NT2/D1 (cell line): ENCODE measurements at regions not wholly inside any gene's neighbourhood (a gene's known extent, or its start where the extent isn't known, plus 50 kb on each side); places are given as distances from the start of the nearest gene placed in this dataset.

ENCODE experiments used
- DNase-seq: peaks from one replicate; pipeline ENCODE4 v3.0.0-alpha.2; 2011; ENCODE audit warnings: low read depth, low spot score
- H3K27me3 ChIP-seq: 2 replicates; pipeline ENCODE4 v1.6.0; 2011; ENCODE audit warnings: mild to moderate bottlenecking; ENCODE audit not compliant: insufficient read length, insufficient read depth
- H3K36me3 ChIP-seq: 2 replicates; pipeline ENCODE4 v1.6.1; 2011; ENCODE audit warnings: mild to moderate bottlenecking, low read length, mixed read lengths; ENCODE audit not compliant: insufficient read depth, insufficient read length
- H3K4me1 ChIP-seq: 2 replicates; pipeline ENCODE4 v1.5.1; 2011; ENCODE audit not compliant: insufficient read depth, insufficient read length
- H3K4me3 ChIP-seq: 2 replicates; pipeline ENCODE4 v1.5.1; 2011; ENCODE audit warnings: low read depth; ENCODE audit not compliant: insufficient read length
- H3K9ac ChIP-seq: 2 replicates; pipeline ENCODE4 v1.6.0; 2011; ENCODE audit warnings: low read depth; ENCODE audit not compliant: insufficient read length
- H3K9me3 ChIP-seq: 2 replicates; pipeline ENCODE4 v1.5.1; 2011; ENCODE audit warnings: mild to moderate bottlenecking, low read length; ENCODE audit not compliant: insufficient read depth
- SUZ12 ChIP-seq: IDR thresholded peaks from 2 replicates; pipeline ENCODE4 v1.6.1; 2011; ENCODE audit not compliant: insufficient read length, insufficient read depth; ENCODE audit errors: extremely low read depth
- YY1 ChIP-seq: IDR thresholded peaks from 2 replicates; pipeline ENCODE4 v1.6.1; 2011; ENCODE audit not compliant: insufficient read length, insufficient read depth
- ZNF274 ChIP-seq: IDR thresholded peaks from 2 replicates; pipeline ENCODE4 v1.6.1; 2011; ENCODE audit warnings: mild to moderate bottlenecking, low read depth, low read length

DNA sequence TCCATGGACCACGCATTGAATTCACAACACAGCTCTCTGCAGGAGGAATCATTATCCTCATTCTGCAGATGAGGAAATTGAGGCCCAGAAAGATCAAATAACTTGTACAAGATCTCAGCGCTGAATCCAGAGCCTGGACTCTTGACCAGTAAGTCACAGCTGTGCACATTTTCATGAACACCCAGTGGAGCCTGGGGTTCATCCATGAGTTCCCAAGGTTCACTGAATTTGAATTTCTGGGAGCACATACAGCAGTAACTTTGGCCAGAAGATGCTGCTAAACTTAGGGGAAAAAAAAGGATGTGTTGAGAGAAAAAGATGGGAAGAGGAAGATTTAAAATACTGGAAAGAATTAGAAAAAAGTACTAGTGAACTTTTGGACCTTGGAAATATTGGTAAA lies 218.7 kb upstream of the PPARGC1A start:
- no peaks in the 10 kb centered on the region for H3K36me3 ChIP-seq
- no peak for TF ChIP-seq ZNF274
- TF ChIP-seq YY1: no peak
- TF ChIP-seq SUZ12: no peak
- H3K4me3 ChIP-seq: no peak overlapping the region
- no peaks in the 10 kb centered on the region for H3K4me1 ChIP-seq
- H3K9ac ChIP-seq: no peak overlapping the region
- H3K27me3 ChIP-seq: no peaks in the 10 kb centered on the region
- DNase-seq: no peak
- no peaks in the 10 kb centered on the region for H3K9me3 ChIP-seq

DNA sequence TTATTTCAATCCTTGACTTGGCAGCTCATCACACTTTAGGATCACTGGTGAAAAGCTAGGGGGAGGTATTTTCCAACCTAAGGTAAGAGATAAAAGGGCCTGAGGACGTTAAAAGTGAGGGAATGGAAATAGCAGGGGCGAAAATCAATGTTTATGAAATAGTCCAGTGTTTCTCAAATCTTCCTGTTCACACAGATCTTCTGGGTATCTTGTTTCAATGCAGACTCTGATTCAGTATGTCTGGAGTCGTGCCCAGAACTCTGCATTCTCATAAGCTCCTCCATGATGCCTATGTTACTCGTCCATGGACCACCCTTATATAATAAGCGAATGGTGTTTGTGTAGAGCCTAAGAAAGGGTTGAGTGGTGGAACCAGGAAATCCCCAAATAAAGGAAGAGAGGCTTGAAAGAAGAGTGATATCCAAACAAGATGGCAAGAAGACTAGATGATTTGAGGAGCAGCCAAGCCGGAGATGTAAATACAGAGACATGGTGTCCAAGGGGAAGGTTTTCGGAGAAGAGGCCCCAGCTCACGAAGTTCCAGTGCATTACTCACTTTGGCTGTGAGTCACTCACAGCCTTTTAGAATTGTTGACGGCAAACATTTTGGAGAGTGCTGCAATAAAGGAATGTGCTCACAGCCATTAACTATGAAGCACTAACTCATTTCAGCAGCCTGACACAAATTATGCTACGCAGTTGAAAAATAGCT lies 215.6 kb upstream of the PPARGC1A start:
- TF ChIP-seq YY1 (no peak), SUZ12 (no peak), ZNF274 (no peak)
- Histone ChIP-seq H3K4me3 (no peak overlapping the region), H3K9ac (no peak overlapping the region), H3K27me3 (no peaks in the 10 kb centered on the region), H3K36me3 (no peaks in the 10 kb centered on the region), H3K9me3 (no peaks in the 10 kb centered on the region), H3K4me1 (no peaks in the 10 kb centered on the region)
- DNase-seq: no peak

DNA sequence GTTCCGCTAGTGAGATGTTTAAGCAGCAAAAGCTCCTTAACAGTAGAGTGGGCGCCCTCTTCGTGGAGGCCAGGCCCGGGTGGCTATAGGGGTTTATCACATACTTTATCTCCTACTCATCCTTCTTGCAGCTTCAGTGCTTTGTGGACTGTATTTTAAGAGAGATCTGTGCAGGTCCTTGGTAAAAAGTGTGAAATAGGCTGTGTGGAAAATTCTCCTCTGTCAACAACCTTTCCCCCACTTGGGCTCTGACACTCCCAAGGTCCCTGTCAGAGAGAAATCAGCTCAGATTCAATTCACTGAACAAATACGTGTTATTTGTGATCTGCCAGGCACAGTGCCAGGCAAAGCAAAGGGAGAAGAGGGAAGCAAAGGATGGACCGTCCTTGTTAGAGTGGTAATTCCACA lies 214.3 kb upstream of the PPARGC1A start:
- Histone ChIP-seq H3K9ac (no peak overlapping the region), H3K9me3 (no peaks in the 10 kb centered on the region), H3K36me3 (no peaks in the 10 kb centered on the region), H3K27me3 (no peaks in the 10 kb centered on the region), H3K4me3 (no peak overlapping the region), H3K4me1 (no peaks in the 10 kb centered on the region)
- TF ChIP-seq YY1: no peak
- TF ChIP-seq ZNF274: no peak
- no peak for TF ChIP-seq SUZ12
- no peak for DNase-seq

DNA sequence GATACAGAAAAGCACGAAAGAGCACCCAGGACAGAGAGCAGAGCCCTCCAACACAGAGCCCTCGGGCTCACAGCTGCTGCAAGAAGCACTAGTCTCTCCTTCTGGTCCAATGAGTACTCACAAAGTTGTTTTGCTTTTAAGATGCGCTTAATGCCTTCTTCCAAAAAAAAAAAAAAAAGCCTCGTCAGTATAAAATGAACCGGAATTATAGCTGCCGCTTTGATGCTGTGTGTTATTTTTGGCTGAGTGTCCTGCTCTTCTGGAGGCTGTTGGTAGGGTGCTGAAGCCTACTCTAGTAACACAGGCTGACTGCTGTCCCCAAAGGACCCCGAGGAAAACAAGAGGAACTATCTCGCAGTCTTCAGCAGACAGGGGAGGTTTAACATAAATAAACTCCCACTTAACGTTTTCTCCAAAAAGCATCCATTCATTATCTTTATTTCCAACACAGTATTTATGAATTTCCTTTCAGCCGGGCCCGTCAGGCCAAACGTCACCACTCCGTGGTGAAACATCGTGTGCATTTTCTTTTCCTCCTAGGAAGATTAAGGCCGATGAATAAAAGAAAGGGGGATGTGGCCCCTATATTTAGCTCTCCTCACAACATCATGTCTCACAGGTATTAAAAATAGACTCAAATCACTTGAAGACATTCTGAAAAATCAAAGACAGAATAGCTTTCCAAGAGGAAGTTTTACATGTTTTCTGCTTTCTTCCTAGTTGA lies 213.7 kb upstream of the PPARGC1A start:
- DNase-seq: no peak
- H3K4me1 ChIP-seq: no peaks in the 10 kb centered on the region

DNA sequence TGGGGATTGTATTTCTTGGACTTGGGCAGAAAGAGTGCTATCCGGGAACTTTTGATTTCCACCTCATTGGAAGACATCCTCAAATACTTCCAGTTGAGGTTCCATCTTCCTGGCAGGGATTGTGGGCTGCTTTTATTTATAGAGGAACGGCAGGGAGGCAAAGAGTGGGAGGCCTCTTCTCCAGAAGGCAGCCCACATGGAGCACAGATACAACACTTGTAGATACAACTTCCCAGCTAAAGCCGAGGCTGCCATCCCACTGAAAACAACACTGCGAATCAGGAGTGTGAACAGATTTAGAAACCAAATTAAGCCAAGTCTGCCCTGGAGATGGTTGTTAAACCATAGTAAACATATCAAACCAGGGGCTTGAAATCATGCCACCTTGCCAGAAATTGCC lies 212.8 kb upstream of the PPARGC1A start:
- no peak overlapping the region for H3K9ac ChIP-seq
- H3K4me1 ChIP-seq: no peaks in the 10 kb centered on the region
- no peaks in the 10 kb centered on the region for H3K27me3 ChIP-seq
- H3K36me3 ChIP-seq: no peaks in the 10 kb centered on the region
- H3K9me3 ChIP-seq: no peaks in the 10 kb centered on the region
- no peak for DNase-seq
- H3K4me3 ChIP-seq: no peak overlapping the region
- TF ChIP-seq ZNF274: no peak
- no peak for TF ChIP-seq SUZ12
- TF ChIP-seq YY1: no peak

More for the DNA sequence above, 213.7 kb upstream of the PPARGC1A start:
- Histone ChIP-seq H3K27me3 (no peaks in the 10 kb centered on the region), H3K9ac (no peak overlapping the region), H3K4me3 (no peak overlapping the region), H3K36me3 (no peaks in the 10 kb centered on the region), H3K9me3 (no peaks in the 10 kb centered on the region)
- no peak for TF ChIP-seq ZNF274
- TF ChIP-seq YY1: no peak
- TF ChIP-seq SUZ12: no peak

DNA sequence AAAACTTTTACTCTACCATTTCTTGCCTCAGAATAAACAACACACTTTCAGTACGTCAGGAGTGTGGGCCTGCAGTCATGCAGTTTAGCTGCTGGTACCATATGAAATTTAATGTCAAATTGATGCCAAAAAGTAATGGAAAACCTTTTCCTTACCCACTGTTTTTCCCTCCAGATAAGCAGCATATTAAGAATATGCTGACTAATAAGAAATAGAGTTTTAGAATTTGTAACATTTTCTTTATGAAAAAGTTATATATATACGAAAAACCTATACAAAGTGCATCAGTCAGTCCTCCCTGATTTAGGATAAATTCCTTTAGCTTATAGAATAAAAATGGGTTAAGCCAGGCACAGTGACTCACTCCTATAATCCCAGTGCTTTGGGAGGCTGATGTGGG lies 206.8 kb upstream of the PPARGC1A start:
- no peak overlapping the region for H3K9ac ChIP-seq
- no peaks in the 10 kb centered on the region for H3K36me3 ChIP-seq
- no peak overlapping the region for H3K4me3 ChIP-seq
- no peaks in the 10 kb centered on the region for H3K4me1 ChIP-seq
- no peak for DNase-seq
- TF ChIP-seq YY1: no peak
- no peak for TF ChIP-seq ZNF274
- no peak for TF ChIP-seq SUZ12
- no peaks in the 10 kb centered on the region for H3K9me3 ChIP-seq
- no peaks in the 10 kb centered on the region for H3K27me3 ChIP-seq

DNA sequence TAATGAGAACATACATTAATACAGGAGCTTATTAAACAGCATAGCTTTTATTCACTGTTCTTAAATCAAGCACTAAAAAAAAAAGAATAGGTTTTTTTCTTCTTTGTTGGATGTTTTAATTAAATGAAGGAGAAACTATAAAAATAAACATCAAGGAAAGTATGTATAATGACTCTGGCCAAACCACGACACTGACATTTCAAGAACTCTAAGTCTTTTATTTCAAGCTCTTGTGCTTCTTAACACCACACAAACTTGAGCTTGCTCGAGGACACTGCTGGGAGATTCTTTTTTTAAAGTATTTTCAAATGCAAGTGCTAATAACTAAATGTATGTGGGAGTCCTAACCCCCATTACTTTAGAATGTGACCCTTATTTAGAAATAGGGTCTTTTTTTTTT lies 204.9 kb upstream of the PPARGC1A start:
- no peaks in the 10 kb centered on the region for H3K4me1 ChIP-seq
- no peaks in the 10 kb centered on the region for H3K27me3 ChIP-seq
- TF ChIP-seq YY1 (no peak), SUZ12 (no peak), ZNF274 (no peak)
- H3K4me3 ChIP-seq: no peak overlapping the region
- no peak overlapping the region for H3K9ac ChIP-seq
- H3K9me3 ChIP-seq: no peaks in the 10 kb centered on the region
- no peak for DNase-seq
- no peaks in the 10 kb centered on the region for H3K36me3 ChIP-seq
